Effector CD8-positive, alpha-beta T cell (primary cell): ENCODE measurements at regions not wholly inside any gene's neighbourhood (a gene's known extent, or its start where the extent isn't known, plus 50 kb on each side); places are given as distances from the start of the nearest gene placed in this dataset.
"Not testable (repeated sequence)": the region's sequence is repeated elsewhere in the genome, so short reads cannot be mapped to it uniquely, and the experiment has no call there.

Experiments used
- DNase-seq: peaks from one replicate; lab custom pipeline; 2025; lab: John Stamatoyannopoulos, UW

DNA sequence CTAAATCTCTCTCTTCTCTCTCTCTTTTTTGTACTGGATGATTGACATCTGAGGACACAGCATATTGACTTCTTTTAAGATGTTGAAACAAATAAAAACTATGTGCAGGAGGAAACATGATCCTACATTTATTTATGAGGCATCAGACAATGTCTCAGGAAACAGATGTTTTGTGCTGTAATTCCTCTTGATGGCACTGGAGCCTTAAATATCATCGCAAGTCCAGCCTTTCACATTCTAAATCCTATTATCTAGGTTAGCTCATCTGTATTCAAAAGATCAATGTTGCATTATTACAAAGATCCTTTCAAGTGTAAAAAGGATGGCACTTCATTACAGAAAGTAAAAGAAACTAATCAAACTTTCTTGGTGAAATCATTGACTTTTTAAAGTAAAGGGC lies 63.9 kb downstream of the MAT2B start:
- no peak for DNase-seq

GRCh38 chr5:163571744-163572143 lies 66.3 kb downstream of the MAT2B start:
- DNase-seq: no peak

GRCh38 chr5:163574472-163575440 lies 69.3 kb downstream of the MAT2B start:
- no peak for DNase-seq

DNA sequence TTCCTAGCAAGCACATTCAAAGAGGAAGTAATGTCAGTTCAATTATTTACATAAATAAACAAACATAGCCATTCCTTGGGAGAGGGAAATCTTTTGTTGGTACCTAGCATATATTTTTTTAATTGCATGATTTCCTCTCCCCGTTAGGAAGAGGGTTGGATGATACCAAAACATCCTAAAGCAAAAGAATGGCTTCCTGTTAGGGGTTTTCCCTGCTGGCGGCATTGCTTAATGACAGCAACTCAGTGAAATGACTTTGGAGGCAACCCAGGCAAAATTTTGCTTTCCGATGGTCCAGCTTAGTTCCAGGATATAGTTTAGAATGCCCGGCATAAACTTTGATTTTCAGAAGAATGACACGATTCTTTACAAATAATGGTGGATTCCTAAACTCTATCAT lies 73.2 kb downstream of the MAT2B start:
- DNase-seq: no peak

DNA sequence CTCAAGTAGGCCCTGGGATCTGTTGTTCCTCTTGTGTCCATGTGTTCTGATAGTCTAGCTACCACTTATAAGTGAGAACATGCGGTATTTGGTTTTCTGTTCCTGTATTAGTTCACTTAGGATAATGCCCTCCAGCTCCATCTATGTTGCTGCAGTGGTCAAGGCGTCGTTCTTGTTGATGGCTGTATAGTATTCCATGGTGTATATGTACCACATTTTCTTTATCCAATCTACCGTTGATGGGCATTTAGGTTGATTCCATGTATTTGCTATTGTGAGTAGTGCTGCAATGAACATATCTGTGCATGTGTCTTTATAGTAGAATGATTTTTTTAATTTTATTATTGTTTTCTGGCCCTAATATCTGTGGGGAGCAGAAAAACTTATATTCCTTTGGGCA lies 74.3 kb downstream of the MAT2B start:
- DNase-seq: no peak

DNA sequence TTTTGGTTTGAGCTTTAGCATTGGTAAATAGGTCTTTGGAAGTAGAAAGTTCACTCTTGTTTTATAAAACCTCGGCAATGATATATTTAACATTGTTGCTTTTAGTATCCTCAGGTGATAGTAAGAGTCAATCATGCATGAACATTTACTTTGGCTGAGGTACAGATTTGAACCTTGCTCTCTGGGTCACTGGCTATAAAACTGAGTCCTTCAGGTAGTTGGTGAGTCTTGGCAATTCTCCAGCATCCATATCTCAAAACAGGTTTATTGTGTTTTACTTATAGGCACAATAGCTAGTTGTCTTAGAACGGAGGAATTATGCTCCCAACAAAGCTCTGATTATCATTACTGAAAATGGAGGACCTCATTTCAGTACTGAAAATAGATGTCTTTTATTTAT lies 75.1 kb downstream of the MAT2B start:
- DNase-seq: no peak

DNA sequence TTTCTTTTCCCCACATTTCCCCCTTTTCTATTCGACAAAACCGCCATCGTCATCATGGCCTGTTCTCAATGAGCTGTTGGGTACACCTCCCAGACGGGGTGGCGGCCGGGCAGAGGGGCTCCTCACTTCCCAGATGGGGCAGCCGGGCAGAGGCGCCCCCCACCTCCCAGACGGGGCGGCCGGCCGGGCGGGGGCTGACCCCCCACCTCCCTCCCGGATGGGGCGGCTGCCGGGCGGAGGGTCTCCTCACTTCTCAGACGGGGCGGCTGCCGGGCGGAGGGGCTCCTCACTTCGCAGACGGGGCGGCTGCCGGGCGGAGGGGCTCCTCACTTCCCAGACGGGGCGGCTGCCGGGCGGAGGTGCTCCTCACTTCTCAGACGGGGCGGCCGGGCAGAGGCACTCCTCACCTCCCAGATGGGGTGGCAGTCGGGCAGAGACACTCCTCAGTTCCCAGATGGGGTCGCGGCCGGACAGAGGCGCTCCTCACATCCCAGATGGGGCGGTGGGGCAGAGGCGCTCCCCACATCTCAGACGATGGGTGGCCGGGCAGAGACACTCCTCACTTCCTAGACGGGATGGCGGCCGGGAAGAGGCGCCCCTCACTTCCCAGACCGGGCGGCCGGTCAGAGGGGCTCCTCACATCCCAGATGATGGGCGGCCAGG lies 78.2 kb downstream of the MAT2B start:
- DNase-seq: not testable (repeated sequence)

DNA sequence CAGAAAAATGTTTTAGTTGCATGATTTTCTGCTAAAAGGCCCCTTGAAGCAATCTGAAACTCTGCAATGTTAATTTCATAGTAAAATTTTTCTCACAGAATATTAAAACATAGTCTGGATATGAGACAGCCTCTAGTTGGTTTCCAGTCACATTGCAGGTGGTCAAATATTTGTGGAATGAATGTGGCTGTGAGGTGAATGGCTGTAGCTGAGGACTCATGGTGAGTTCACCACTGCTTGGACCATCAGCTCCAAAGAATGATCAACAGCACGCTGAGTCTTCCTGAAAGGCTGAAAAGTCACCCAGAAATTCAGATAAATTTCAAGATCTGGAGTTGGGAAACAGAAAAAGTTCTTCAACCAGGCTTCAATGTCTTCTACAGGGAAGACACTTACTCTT lies 79.8 kb downstream of the MAT2B start:
- DNase-seq: no peak

- no peak for DNase-seq
Measured at GRCh38 chr5:163586531-163586956, 81.1 kb downstream of the MAT2B start.

GRCh38 chr5:163594951-163595350 lies 89.5 kb downstream of the MAT2B start:
- no peak for DNase-seq

DNA sequence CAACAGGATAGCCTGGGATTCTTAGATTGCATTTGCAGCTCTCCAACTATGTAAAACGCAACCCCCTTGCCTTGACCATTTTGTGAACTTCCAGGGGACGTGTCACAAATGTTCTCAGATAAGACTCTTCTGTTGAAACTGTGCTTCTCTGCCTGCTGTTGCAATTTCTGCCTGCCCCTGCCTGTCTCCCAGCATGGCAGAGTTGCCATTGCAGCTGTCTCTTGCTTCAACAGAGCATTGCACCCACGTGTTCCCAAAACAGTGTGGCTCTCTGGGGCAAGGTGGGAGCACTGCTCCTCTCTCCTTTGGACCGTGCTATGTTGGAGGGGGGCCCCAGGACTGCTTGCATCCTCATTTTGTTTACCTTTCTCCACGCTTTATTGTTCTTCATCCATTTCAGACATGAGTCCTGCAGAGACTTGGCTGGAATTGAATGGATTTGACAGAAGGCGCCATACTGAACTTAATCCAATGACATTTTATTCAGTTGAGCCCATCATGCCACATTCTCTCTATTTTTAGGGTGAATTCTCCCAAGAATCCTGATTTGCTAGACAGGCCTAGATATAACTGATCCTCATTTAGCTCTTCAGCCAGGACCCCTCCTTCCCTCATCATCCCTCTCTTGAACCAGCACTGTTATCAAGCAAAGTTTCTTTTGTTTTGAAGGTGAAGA lies 90.7 kb downstream of the MAT2B start:
- DNase-seq: no peak

DNA sequence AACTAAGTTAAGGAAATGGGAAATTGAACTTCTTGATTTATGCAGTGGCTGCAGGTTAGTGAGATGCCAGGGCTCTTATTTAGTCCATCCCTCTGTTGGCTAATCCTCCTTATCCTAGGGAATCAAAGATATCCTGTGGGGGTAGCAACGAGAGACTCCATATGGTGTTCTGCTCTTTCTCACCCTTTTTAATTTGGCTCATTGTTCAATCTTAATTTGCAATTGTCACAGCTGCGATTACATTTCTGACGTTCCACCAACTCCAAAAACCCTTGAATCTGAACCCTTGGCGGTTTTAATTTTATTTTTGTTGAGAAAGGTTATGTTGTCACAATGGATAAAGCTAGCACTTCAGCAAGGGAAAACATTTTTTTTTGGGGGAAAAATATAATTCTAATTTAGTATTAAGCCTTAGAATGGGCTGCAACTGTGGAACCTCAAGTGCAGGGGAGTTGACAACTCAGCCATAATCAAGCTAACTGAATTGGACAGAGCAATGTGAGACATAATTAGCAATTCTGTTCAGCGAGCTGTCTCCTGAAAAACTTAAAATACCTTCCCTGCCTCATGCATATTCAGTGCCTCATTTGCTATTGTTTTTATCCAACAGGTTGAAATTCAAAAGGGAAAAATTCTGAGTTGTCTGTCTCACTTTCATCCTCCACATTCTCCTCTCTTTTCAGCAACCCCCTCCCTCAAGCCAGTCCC lies 91.3 kb downstream of the MAT2B start:
- no peak for DNase-seq

GRCh38 chr5:163604013-163604412 lies 98.6 kb downstream of the MAT2B start:
- no peak for DNase-seq

GRCh38 chr5:163607256-163607655 lies 101.8 kb downstream of the MAT2B start:
- DNase-seq: no peak

DNA sequence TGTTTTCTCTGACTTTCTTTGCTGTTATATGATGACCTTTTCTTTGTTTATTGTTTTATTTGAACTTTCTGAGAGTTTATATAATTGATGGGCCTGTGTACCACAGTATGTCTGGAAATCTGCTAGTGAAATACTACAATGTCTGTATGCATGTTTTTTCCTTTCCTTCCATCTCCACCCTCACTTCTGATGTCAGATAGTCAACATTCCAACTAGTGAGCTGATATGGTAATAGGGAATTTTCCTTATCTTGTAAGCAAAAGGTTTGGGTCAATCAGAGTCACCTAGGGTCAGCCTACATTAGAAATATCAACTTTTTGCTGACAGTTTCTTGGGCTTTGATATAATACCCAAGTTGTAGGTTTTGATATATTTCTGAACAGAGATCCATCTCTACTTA lies 103.2 kb downstream of the MAT2B start:
- DNase-seq: no peak

GRCh38 chr5:163609910-163610309 lies 104.5 kb downstream of the MAT2B start:
- no peak for DNase-seq

DNA sequence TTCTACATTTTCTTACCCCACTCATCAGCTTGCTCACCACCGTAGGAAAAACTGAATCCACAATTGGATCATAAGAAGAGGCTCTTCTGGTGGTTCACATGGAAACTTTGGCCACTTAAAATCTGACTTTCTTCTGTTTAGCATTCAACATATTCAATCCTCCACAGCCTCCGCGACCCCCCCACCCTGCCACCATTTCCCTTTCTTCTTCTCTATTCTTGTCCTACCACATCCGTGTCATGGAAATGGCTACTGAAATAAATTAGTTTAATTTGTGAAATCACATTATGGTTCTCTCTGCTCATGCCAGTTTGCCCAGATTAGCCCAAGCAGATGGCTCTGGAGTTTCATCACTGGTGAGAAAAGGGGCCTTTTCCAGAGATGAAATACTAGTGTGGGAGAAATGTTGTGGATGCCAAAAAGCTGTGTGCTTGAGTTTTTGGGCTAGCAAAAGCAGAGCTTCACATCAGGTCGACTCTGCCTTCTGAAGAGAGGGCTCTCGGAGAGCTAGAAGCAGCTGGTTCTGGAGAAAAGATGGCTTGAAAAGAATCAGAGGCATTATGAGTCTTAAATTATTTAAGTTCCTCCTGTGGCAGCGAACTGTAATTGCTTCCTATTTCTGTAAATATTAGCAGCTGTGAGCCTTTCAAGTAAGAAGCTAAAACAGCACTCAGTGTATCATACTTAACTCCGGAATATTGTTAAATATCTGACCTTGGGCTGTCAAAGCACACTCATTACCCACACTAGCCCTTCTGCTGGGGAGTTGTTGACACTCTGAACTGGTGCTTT lies 107.1 kb downstream of the MAT2B start:
- DNase-seq: no peak

DNA sequence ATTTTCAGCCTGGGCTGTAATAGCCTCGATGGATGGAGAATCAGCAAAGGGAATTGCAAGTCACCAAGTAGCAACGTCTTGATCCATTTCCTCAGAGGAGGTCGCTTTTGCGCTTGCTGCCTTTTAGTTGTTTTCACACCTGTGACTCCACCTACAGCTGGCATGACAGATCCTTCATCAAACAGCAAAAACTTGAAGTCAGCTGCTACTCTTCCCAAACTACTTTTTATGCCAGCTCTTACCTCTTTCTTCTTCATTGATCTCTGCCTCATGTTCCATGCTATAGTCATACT lies 107.7 kb downstream of the MAT2B start:
- no peak for DNase-seq

- no peak for DNase-seq
Measured at GRCh38 chr5:163614787-163615186, 109.4 kb downstream of the MAT2B start.

DNA sequence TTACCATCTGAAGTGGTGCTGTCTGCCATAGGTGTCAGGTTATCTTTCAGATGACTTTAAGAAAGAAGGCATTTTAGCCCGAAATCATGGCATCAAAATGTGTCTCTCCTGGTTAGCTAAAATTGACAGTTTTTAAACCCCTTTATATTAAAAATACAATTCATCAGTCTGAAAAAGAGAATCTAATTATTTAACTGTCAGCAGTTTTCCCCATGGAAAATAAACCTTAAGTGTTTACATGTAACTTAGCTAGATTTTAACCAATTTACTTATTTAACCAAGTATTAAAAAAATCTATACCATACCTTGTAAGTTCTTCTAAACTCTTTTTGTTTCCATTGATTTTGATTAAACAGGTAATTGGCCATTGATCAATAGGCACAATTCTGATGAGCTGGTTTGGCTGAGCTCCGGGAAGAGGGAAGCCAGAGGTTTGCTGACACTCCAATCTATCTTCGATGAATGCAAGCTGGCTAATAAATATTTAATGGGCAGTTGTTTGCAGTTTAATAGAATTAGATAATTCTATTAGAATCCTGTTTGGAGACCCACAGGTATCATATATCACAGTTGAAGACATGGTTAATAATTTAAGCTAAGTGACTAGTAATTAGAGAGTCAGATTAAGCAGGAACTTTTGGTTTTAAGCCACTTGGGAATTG lies 114.0 kb downstream of the MAT2B start:
- no peak for DNase-seq

GRCh38 chr5:163619951-163620350 lies 114.5 kb downstream of the MAT2B start:
- DNase-seq: no peak
